ENCODE measurements at regions not wholly inside any gene's neighbourhood (a gene's known extent, or its start where the extent isn't known, plus 50 kb on each side); places are given as distances from the start of the nearest gene placed in this dataset.

DNA sequence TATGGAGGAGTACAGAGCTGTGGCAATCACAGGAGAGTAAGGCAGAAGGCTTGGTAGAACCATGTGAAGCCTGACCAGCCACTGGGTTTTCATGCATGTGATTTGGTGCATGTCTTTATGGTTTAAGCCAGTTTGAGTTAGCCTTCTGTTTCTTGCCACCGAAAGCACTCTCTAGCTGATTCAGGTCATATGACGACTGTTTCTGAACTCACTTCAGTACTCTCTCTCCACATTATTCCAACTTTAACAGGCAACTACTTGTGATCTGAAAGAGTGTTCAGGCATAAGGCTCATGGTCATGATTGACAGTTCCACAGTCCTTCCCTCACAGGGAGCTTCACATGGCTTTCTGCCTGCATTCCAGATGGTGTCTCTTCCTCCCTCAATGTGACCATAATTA lies 63.3 kb upstream of the TAB2 start:
- WGBS, 3 donors: 90 to 98% (median 94%) methylated on average over 2 of the region's 2 CpGs
- no peak overlapping the region for H3K27ac ChIP-seq
- TF ChIP-seq EP300 (IDR thresholded peaks at IDR 0.05): no peak
- TF ChIP-seq, protein P1, sequence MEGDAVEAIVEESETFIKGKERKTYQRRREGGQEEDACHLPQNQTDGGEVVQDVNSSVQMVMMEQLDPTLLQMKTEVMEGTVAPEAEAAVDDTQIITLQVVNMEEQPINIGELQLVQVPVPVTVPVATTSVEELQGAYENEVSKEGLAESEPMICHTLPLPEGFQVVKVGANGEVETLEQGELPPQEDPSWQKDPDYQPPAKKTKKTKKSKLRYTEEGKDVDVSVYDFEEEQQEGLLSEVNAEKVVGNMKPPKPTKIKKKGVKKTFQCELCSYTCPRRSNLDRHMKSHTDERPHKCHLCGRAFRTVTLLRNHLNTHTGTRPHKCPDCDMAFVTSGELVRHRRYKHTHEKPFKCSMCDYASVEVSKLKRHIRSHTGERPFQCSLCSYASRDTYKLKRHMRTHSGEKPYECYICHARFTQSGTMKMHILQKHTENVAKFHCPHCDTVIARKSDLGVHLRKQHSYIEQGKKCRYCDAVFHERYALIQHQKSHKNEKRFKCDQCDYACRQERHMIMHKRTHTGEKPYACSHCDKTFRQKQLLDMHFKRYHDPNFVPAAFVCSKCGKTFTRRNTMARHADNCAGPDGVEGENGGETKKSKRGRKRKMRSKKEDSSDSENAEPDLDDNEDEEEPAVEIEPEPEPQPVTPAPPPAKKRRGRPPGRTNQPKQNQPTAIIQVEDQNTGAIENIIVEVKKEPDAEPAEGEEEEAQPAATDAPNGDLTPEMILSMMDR (IDR thresholded peaks at IDR 0.05): no peak
- peaks cover 0 to 3% of the 10 kb centered on the region in 2 donors for H3K9me3 ChIP-seq
- intact Hi-C loops (cut with DNase I): no loop called here
- H3K36me3 ChIP-seq: no peaks in the 10 kb centered on the region
- DNase-seq: no peak
- no peak overlapping the region for H3K4me3 ChIP-seq
- no peaks in the 10 kb centered on the region for H3K27me3 ChIP-seq
- no peaks in the 10 kb centered on the region for H3K4me1 ChIP-seq (ENCODE audit: insufficient read depth)

DNA sequence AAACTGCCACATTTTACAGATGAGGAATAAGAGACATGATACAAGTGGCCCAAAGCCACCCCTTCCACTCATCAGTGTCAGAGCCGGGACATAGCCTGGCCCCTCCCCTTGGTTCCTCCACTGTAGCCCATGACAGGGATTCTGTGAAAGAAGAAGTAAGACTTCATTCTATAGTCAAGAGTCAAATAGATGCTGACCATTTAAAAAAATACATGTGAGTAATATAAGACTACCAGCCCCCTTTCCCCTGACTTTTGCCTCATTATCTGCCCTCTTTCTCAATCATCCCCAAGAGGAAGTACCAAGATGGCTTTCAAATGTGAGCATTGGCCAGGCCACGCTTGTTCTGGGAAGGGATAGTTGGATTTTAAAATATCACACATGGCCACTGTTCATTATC lies 57.8 kb upstream of the TAB2 start:
- Histone ChIP-seq H3K27me3 (no peaks in the 10 kb centered on the region), H3K9me3 (peaks cover 0 to 3% of the 10 kb centered on the region in 2 donors), H3K27ac (no peak overlapping the region), H3K4me1 (ENCODE audit: insufficient read depth) (no peaks in the 10 kb centered on the region), H3K4me3 (no peak overlapping the region), H3K36me3 (no peaks in the 10 kb centered on the region)
- TF ChIP-seq POLR2A (IDR thresholded peaks at IDR 0.05): no peak
- DNase-seq: no peak
- intact Hi-C loops (cut with DNase I): no loop called here
- WGBS, 3 donors: 86 to 92% (median 90%) methylated on average over 2 of the region's 2 CpGs

DNA sequence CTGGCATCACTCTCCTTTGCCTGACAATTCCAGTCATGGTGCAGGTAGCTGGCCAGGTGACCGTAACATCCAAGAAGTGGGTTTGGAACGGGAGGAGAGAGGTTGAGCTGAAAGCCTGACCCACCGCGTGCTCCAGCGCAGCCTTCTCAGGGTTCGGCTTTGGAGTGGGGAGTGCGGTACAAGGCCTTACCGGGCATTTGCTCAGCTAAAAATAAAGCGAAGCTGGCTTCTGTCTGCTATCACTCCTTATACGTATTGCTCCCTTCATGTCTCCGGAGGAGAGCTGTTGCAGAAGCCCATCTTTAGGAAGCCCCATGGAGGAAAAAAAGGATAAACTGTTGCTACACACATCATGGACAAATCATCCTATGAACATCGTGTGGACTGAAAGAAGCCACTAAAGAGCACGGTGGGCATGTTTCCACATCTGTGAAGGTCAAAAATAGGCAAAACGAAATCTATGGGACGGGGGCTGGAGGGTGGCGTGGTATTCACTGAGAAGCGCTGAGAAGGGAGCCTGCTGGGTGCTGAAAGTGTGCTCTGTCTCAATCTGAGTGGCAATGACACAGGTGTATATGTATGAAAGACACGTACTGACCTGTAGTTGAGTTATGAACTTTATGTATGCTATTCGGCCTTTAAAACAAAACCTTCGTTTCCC lies 57.2 kb upstream of the TAB2 start:
- WGBS, 3 donors: 93 to 94% (median 94%) methylated on average over 20 of the region's 20 CpGs
- H3K27me3 ChIP-seq: no peaks in the 10 kb centered on the region
- H3K4me1 ChIP-seq (ENCODE audit: insufficient read depth): no peaks in the 10 kb centered on the region
- no peaks in the 10 kb centered on the region for H3K36me3 ChIP-seq
- no peak overlapping the region for H3K27ac ChIP-seq
- DNase-seq: no peak
- H3K9me3 ChIP-seq: peaks cover 0 to 3% of the 10 kb centered on the region in 2 donors
- intact Hi-C loops (cut with DNase I): no loop called here
- no peak overlapping the region for H3K4me3 ChIP-seq
- no peak for TF ChIP-seq POLR2A (IDR thresholded peaks at IDR 0.05)
- TF ChIP-seq, protein P1 (IDR thresholded peaks at IDR 0.05): no peak

DNA sequence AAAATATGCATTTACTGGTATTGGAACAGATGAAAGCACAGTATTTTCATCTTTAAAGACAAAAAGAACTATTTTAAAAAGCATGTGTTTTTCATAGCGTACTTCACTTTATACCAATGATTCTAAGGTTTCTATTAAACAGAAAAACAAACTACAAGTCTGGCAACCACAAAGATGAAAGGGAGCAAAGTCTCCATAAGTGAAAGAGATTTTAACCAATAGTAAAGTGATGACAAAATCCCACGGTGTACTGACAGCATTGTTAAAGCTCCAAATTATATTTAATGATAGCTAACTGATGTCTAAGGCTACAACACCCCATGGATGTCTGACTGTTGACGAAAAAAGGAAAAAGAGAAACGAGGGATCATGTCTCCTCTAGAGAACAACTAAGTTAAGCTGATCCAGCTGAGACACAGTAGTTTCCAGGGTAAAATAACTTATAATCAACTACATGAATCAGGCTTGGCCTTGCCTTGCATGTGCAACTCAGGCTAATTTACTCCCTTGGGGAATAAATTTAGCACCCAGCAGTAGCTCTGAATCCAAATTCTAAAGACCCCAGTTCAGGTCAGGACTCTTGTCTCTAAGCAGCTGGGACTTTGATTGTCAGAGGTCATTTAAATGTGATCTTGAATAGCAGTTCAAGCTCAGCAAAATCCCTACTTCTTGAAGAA lies 56.0 kb upstream of the TAB2 start:
- DNase-seq: no peak
- H3K4me1 ChIP-seq (ENCODE audit: insufficient read depth): no peaks in the 10 kb centered on the region
- no peak overlapping the region for H3K4me3 ChIP-seq
- intact Hi-C loops (cut with DNase I): no loop called here
- TF ChIP-seq EP300 (IDR thresholded peaks at IDR 0.05) (no peak), POLR2A (IDR thresholded peaks at IDR 0.05) (no peak)
- TF ChIP-seq, protein P1 (IDR thresholded peaks at IDR 0.05): no peak
- peaks cover 0 to 3% of the 10 kb centered on the region in 2 donors for H3K9me3 ChIP-seq
- WGBS, 3 donors: 77 to 81% (median 80%) methylated on average over 4 of the region's 4 CpGs
- no peaks in the 10 kb centered on the region for H3K27me3 ChIP-seq
- no peaks in the 10 kb centered on the region for H3K36me3 ChIP-seq
- no peak overlapping the region for H3K27ac ChIP-seq

DNA sequence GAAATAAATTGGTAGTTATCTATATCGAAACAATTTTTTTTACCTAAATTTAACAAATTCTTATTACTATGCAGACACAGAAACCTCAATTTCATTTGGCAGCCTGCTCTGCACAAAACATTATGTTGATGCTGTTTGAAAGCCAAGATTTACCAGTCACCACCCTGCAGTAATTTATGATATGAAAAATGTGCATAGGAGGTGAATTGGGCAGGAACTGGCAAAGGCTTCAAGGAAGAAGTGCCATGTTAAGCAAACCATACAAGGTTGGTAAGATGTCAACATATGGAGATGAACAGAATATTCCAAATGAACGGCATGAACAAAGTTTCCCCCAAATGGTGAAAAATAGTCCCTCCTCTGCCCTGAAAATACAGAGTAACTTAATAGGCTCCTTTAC lies 54.2 kb upstream of the TAB2 start:
- TF ChIP-seq EP300 (IDR thresholded peaks at IDR 0.05): no peak
- TF ChIP-seq, protein P1 (IDR thresholded peaks at IDR 0.05): no peak
- no peak for TF ChIP-seq POLR2A (IDR thresholded peaks at IDR 0.05)
- no peak overlapping the region for H3K27ac ChIP-seq
- H3K4me3 ChIP-seq: no peak overlapping the region
- intact Hi-C loops (cut with DNase I): no loop called here
- H3K36me3 ChIP-seq: no peaks in the 10 kb centered on the region
- H3K27me3 ChIP-seq: no peaks in the 10 kb centered on the region
- WGBS, 3 donors: 64 to 87% (median 69%) methylated on average over 2 of the region's 2 CpGs
- no peaks in the 10 kb centered on the region for H3K9me3 ChIP-seq
- no peaks in the 10 kb centered on the region for H3K4me1 ChIP-seq (ENCODE audit: insufficient read depth)
- DNase-seq: no peak
